Gastroesophageal sphincter (tissue), 4 donors: ENCODE measurements at regions not wholly inside any gene's neighbourhood (a gene's known extent, or its start where the extent isn't known, plus 50 kb on each side); places are given as distances from the start of the nearest gene placed in this dataset.

ENCODE experiments used
- ATAC-seq: fragments of 150-250 bp; one replicate; pipeline ENCODE4 v1.9.1; 2016; ENCODE audit warnings: mild to moderate bottlenecking, moderate library complexity
- H3K27ac ChIP-seq, 4 donors: fragments of 200-600 bp; sonication (generic) in 3 of 4; 1 replicate in 3 of 4; 2 replicates in 1 of 4; pipeline ENCODE4 v1.5.1; 2016 to 2019
- H3K27me3 ChIP-seq: fragments of 200-600 bp; sonication (generic); one replicate; pipeline ENCODE4 v1.5.1; 2019
- H3K36me3 ChIP-seq, 2 donors: fragments of 200-600 bp; sonication (generic); one replicate each; pipeline ENCODE4 v1.5.1; 2019; ENCODE audit warnings: control low read depth in 1 of 2
- H3K4me1 ChIP-seq, 3 donors: fragments of 200-600 bp; sonication (generic); 1 replicate in 2 of 3; 2 replicates in 1 of 3; pipeline ENCODE4 v1.5.1; 2016 to 2019; ENCODE audit warnings: control low read depth in 2 of 3
- H3K4me3 ChIP-seq, 2 donors: fragments of 200-600 bp; sonication (generic); one replicate each; pipeline ENCODE4 v1.5.1; 2019; ENCODE audit warnings: mild to moderate bottlenecking in 1 of 2, moderate library complexity in 1 of 2
- H3K9me3 ChIP-seq, 3 donors: fragments of 200-600 bp; sonication (generic); one replicate each; pipeline ENCODE4 v1.5.1; 2017 to 2019; ENCODE audit warnings: control low read depth in 2 of 3
- EP300 ChIP-seq: sonication (generic); formaldehyde crosslinking; IDR thresholded peaks from one replicate; pipeline ENCODE4 v1.6.1; 2017; ENCODE audit warnings: antibody characterized with exemption, mild to moderate bottlenecking
- POLR2A ChIP-seq, 2 donors: fragments of 450-650 bp; IDR thresholded peaks; one replicate each; pipeline ENCODE4 v1.6.1; 2017; ENCODE audit warnings: antibody characterized with exemption in 2 of 2, mild to moderate bottlenecking in 2 of 2, moderate library complexity in 1 of 2
- POLR2AphosphoS5 ChIP-seq: sonication (generic); formaldehyde crosslinking; IDR thresholded peaks from one replicate; pipeline ENCODE4 v1.6.1; 2017; ENCODE audit warnings: antibody characterized with exemption
- WGBS, 2 donors: methylation state at CpG; one replicate each; pipeline ENCODE4 v1.1.5; 2018; ENCODE audit warnings: low coverage in 1 of 2; 5-methylcytosine and 5-hydroxymethylcytosine counted together
- TF ChIP-seq, protein P1 (sequence below), 4 experiments: fragments of 200-600 bp in 2 of 4; fragments of 450-650 bp in 2 of 4; sonication (generic) in 1 of 4; IDR thresholded peaks; one replicate each; pipeline ENCODE4 v1.5.1; 2017 to 2019; ENCODE audit warnings: antibody characterized with exemption in 4 of 4, mild to moderate bottlenecking in 2 of 4, moderate library complexity in 2 of 4

DNA sequence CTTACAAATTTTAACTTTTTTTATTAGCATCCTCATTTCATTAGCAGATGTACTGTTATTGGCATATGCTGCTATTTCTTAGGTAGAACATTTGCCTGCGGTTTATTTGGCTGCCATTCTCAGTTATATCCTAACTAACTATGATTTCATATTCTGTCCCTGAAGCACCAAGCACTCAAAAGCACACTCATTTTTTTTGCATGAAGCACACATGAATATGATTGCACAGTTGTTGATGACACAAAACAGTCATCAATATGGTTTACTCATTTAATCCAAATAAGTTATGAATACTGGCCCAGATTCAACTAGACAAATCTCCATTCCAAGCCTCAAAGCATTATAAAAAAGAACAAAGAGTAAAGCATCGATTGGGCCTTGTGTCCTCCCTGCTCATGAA, 129.4 kb upstream of the CNTNAP5 start:
- no peaks in the 10 kb centered on the region for H3K36me3 ChIP-seq
- 20 to 37% methylated on average over 2 of the region's 2 CpGs for WGBS, 2 donors
- TF ChIP-seq, protein P1, sequence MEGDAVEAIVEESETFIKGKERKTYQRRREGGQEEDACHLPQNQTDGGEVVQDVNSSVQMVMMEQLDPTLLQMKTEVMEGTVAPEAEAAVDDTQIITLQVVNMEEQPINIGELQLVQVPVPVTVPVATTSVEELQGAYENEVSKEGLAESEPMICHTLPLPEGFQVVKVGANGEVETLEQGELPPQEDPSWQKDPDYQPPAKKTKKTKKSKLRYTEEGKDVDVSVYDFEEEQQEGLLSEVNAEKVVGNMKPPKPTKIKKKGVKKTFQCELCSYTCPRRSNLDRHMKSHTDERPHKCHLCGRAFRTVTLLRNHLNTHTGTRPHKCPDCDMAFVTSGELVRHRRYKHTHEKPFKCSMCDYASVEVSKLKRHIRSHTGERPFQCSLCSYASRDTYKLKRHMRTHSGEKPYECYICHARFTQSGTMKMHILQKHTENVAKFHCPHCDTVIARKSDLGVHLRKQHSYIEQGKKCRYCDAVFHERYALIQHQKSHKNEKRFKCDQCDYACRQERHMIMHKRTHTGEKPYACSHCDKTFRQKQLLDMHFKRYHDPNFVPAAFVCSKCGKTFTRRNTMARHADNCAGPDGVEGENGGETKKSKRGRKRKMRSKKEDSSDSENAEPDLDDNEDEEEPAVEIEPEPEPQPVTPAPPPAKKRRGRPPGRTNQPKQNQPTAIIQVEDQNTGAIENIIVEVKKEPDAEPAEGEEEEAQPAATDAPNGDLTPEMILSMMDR (IDR thresholded peaks at IDR 0.05), result no peak
- TF ChIP-seq POLR2AphosphoS5 (no peak), POLR2A (IDR thresholded peaks at IDR 0.05) (no peak), EP300 (no peak)
- no peaks in the 10 kb centered on the region for H3K27me3 ChIP-seq
- H3K27ac ChIP-seq, result no peak overlapping the region
- no peak for ATAC-seq
- no peaks in the 10 kb centered on the region for H3K4me1 ChIP-seq
- H3K4me3 ChIP-seq, result no peak overlapping the region
- H3K9me3 ChIP-seq, result peaks cover 0 to 11% (median 0%) of the 10 kb centered on the region in 3 donors

DNA sequence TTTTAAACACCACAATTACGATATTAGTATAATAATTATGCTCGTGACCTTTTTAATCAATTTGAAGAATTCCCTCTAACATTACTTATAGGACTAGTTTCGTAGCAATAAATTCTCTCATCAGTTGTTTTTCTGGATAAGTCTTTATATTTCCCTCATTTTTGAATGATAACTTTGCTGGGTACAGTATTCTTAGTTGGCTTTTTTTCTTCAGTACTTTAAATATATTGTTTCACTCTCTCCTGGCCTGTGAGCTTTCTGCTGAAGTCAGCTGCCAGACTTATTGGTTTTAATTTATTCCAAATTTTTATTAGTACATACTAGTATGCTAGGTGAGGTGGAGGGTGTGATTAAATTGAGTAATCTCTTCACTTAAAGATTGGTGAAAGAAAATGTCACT, 123.8 kb upstream of the CNTNAP5 start:
- Histone ChIP-seq H3K4me3 (no peak overlapping the region), H3K27ac (no peak overlapping the region), H3K27me3 (no peaks in the 10 kb centered on the region), H3K4me1 (peaks cover 0 to 3% (median 0%) of the 10 kb centered on the region in 3 donors), H3K9me3 (peaks cover 0 to 26% (median 0%) of the 10 kb centered on the region in 3 donors), H3K36me3 (no peaks in the 10 kb centered on the region)
- TF ChIP-seq, protein P1 (IDR thresholded peaks at IDR 0.05), result no peak
- no peak for TF ChIP-seq POLR2A (IDR thresholded peaks at IDR 0.05)
- WGBS, 2 donors, result 78 to 87% methylated on average over 3 of the region's 3 CpGs
- ATAC-seq, result no peak

DNA sequence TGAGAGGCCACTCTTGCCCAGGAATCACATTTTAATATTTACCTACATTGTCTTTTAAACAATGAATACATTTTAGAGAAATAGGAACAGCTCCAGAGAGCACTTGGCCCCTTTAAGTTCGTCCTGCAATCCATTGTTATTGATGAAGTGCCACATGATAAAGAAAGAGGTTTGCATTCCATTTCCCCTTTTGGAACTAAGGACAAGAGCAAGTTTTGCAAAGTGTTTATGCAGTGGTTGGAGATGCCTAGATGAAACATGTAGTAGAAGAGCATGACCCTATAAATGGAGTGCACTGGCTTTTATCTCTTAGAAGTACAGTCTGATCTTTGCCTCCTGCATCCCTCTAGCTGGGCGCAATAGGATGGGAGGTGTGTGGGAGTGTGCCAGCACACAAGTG, 118.7 kb upstream of the CNTNAP5 start:
- H3K4me3 ChIP-seq, result no peak overlapping the region
- ATAC-seq, result no peak
- H3K27me3 ChIP-seq, result no peaks in the 10 kb centered on the region
- H3K9me3 ChIP-seq, result peaks cover 0 to 13% (median 0%) of the 10 kb centered on the region in 3 donors
- H3K36me3 ChIP-seq, result no peaks in the 10 kb centered on the region
- TF ChIP-seq POLR2AphosphoS5, result no peak
- TF ChIP-seq EP300, result no peak
- TF ChIP-seq, protein P1 (IDR thresholded peaks at IDR 0.05), result no peak
- TF ChIP-seq POLR2A (IDR thresholded peaks at IDR 0.05), result no peak
- peaks cover 0 to 7% (median 0%) of the 10 kb centered on the region in 3 donors for H3K4me1 ChIP-seq
- no peak overlapping the region for H3K27ac ChIP-seq
- 27 to 34% methylated on average over 1 to 2 of the region's 2 CpGs for WGBS, 2 donors

DNA sequence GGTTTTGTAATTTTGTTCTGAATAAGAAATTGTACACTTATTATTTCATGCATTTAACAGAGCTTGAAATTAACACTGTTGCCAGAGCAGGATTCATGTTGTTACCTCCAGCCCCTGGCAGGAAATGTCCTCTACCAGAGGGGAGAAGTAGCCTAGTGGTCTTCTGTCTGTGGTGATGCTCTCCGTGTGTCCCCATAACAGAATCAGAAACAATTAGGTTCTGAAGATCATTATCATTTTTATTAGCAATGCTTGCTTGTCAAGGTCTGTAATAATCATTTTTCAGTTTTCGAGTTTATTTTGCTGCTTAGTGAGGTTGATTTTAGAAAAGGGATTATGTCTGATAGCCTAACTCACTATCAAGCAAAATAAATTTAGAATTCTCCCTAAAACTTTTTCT, 116.6 kb upstream of the CNTNAP5 start:
- peaks cover 0 to 7% (median 0%) of the 10 kb centered on the region in 3 donors for H3K4me1 ChIP-seq
- WGBS, 2 donors, result 73 to 81% methylated on average over 2 of the region's 2 CpGs
- no peak for ATAC-seq
- no peaks in the 10 kb centered on the region for H3K27me3 ChIP-seq
- no peaks in the 10 kb centered on the region for H3K9me3 ChIP-seq
- H3K36me3 ChIP-seq, result no peaks in the 10 kb centered on the region
- TF ChIP-seq EP300 (no peak), POLR2A (IDR thresholded peaks at IDR 0.05) (no peak)
- H3K27ac ChIP-seq, result no peak overlapping the region
- no peak overlapping the region for H3K4me3 ChIP-seq

DNA sequence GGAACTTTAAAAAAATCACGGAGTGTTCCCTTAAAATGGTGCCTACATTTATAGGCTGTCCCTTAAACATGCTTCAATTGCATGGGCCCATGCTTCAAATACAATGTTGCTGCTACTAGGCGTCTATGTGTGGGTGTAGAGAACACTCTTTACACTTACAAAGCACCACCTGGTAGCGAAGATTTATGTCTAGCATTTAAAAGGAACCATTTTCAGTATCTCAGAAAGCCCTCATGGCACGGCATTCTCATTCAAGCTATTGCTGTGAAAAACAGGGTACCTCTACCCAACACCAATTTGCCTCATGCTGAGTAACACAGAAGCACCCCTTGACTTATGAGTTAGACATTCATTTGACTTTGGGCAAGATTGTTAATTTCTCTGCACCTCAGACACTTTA, 112.9 kb upstream of the CNTNAP5 start:
- TF ChIP-seq POLR2A (IDR thresholded peaks at IDR 0.05) (no peak), POLR2AphosphoS5 (no peak), EP300 (no peak)
- TF ChIP-seq, protein P1 (IDR thresholded peaks at IDR 0.05), result no peak

More for the DNA sequence above, 112.9 kb upstream of the CNTNAP5 start:
- Histone ChIP-seq H3K4me3 (no peak overlapping the region), H3K36me3 (no peaks in the 10 kb centered on the region), H3K4me1 (no peaks in the 10 kb centered on the region), H3K9me3 (no peaks in the 10 kb centered on the region), H3K27ac (no peak overlapping the region), H3K27me3 (no peaks in the 10 kb centered on the region)
- WGBS, 2 donors, result 76 to 80% methylated on average over 4 of the region's 4 CpGs
- no peak for ATAC-seq
